Activated CD8-positive, alpha-beta memory T cell treated with anti-CD3 and anti-CD28 coated beads, Interleukin-2, amount 50 U/mL, for 4 hours (primary cell): ENCODE measurements at regions not wholly inside any gene's neighbourhood (a gene's known extent, or its start where the extent isn't known, plus 50 kb on each side); places are given as distances from the start of the nearest gene placed in this dataset.
"Not testable (repeated sequence)": the region's sequence is repeated elsewhere in the genome, so short reads cannot be mapped to it uniquely, and the experiment has no call there.

Experiments
- DNase-seq: peaks from one replicate; pipeline ENCODE4 v3.0.0-alpha.2; 2020

GRCh38 chr1:121054928-121055327, 129.2 kb downstream of the FAM72B start:
- not testable (repeated sequence) for DNase-seq

DNA sequence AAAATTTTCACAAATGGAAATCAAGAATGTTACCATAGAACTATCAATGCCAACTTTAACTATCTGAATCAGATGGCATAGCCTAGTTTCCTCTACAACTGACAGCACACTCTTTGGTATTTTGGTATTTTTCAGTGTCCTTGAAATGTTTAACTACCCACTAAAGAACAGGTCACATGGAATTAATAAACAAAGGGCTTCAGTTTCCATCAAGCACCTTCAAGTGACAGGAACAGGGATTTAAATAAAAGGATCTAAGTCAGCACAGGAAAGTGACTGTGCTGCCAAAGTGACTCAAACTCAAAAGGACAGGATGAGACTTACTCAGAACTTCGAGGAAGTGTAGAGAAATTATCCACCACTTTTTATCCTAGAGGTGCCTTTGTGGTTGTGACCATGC, 117.2 kb downstream of the FAM72B start:
- not testable (repeated sequence) for DNase-seq

- DNase-seq, result not testable (repeated sequence)
Observed at GRCh38 chr1:121068738-121069499, 115.2 kb downstream of the FAM72B start.

DNA sequence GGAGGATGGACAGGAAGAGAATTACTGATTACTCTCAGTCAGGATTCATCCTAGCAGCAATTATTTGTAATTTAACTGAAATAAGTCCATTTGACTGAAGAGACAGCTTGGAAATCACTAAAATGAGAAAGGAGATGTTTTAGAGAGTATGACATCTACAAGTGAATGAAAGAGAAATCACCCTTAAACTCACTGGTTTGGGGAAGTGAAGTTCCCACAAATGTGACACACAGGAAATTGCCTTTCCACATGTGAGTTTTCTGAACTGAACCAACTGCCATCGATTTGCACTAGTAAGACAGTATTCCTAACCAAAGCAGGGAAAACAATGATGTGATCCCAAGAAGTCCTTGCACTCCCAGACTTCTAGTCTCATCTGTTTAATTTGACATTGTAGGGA, 110.3 kb downstream of the FAM72B start:
- DNase-seq, result not testable (repeated sequence)

GRCh38 chr1:121075254-121075805, 108.8 kb downstream of the FAM72B start:
- not testable (repeated sequence) for DNase-seq

DNA sequence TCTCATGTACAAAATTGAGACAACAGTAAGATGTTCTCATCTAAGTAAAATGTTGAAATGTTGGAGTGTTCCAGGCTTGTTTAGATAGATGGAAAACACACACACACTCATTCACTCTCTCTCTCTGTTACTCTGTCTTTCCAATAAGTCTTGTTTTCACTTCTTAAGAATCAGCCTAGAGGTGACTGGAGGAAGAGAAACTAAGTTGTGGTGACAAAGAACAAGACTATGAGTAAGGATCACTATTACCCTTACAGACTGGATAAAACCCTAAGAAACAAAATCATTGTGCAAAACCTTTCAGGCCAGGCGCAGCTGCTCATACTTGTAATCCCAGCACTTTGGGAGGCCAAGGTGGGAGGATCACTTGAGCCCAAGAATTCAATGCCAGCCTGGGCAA, 107.5 kb downstream of the FAM72B start:
- not testable (repeated sequence) for DNase-seq

DNA sequence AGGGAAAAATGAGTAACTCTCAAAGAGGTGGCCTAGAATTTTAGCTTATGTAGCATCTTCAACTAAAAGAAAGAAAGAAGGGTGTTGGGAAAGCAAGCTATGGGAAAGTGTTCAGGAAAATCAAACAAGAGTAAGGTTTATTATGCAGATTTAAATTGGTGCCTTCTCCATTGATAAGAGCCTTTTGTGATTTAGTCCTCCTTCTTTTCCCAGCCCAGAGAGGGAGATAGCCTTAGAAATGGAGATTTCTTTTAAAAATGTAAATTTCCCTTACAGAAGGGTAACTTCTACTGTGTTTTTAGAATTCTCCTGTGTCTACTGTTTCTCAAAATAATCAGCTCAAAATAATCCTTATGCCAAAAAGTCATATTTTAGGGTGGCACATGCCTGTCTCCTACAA, 104.5 kb downstream of the FAM72B start:
- DNase-seq, result not testable (repeated sequence)

DNA sequence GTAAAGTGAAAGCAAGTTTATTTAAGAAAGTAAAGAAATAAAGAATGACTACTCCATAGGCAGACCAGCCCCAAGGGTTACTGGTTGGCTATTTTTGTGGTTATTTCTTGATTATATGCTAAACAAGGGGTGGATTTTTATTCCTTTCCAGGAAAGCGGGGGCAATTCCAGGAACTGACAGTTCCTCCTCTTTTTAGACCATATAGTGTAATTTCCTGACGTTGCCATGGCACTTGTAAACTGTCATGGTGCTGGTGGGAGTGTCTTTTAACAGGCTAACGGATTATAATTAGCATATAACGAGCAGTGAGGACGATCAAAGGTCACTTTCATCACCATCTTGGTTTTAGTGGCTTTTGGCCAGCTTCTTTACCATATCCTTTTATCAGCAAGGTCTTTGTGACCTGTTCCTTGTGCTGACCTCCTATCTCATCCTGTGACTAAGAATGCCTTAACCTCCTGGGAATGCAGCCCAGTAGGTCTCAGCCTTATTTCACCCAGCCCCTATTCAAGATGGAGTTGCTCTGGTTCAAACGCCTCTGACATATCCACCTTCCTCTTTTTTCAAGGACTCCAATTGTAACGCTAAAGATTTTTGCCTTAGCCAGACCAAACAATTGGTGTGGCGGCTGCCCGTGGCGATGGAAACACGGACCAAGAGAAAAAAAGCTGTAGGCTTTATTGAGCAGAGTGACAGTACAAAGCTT, 103.8 kb downstream of the FAM72B start:
- not testable (repeated sequence) for DNase-seq

GRCh38 chr1:121080904-121081264, 103.3 kb downstream of the FAM72B start:
- not testable (repeated sequence) for DNase-seq

- not testable (repeated sequence) for DNase-seq
Observed at GRCh38 chr1:121081625-121082199, 102.4 kb downstream of the FAM72B start.

GRCh38 chr1:121082995-121083394, 101.1 kb downstream of the FAM72B start:
- DNase-seq, result not testable (repeated sequence)

GRCh38 chr1:121086249-121086648, 97.9 kb downstream of the FAM72B start:
- not testable (repeated sequence) for DNase-seq

DNA sequence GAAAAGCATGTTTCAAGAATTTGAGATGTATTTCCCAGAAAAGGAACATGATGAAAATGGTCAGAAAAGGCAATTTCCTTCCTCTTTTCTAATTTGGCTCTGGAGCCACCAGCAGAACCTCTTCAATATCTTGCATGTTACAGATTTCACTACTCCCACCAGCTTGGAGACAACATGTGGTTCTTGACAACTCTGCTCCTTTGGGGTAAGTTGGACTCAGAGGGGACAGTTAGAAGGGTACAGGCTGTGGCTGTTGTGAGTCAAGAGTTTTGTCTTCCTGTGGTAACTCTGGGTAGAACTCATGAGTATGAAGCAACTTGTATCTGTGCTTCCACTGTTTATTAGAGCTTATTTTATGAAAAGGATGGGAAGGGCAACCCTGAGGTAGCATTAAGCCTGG, 96.9 kb downstream of the FAM72B start:
- DNase-seq, result not testable (repeated sequence)

DNA sequence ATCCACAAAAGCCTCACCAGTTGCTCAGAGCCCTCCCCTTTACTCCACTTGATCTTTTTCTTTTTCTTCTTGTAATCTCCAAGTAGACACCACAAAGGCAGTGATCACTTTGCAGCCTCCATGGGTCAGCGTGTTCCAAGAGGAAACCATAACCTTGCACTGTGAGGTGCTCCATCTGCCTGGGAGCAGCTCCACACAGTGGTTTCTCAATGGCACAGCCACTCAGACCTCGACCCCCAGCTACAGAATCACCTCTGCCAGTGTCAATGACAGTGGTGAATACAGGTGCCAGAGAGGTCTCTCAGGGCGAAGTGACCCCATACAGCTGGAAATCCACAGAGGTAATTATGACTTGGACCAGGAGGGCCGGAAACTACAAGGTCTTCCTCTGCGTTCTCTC, 95.6 kb downstream of the FAM72B start:
- not testable (repeated sequence) for DNase-seq

DNA sequence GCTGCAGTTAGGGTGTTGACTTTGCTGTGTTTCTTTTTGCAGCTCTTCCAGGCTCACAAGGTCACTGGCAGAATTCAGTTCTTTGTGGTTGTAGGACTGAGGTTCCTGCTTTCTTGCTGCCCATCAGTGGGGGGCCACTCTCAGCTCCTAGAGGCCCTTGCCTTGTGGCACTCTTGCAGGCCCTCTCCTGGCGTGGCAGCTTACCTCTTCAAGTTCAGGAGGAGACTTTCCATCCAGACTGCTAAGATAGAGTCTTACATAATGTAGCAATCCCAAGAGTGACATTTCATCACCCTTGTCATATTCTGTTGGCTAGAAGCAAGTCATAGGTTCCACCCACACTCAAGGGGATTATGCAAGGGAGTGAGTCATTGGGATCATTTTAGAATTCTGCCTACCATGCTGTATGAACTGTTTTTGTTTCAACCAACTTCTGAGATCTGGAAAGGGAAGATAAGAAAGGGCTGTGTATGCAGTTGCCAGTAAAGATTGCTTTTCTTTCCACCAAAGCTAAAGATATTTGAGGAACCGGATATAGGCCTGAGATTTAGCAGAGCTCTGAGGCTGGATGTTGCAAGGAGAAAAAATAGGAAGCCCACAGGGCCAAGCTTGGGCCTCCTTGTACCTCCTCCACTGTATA, 91.7 kb downstream of the FAM72B start:
- not testable (repeated sequence) for DNase-seq

GRCh38 chr1:121095014-121095413, 89.1 kb downstream of the FAM72B start:
- not testable (repeated sequence) for DNase-seq

DNA sequence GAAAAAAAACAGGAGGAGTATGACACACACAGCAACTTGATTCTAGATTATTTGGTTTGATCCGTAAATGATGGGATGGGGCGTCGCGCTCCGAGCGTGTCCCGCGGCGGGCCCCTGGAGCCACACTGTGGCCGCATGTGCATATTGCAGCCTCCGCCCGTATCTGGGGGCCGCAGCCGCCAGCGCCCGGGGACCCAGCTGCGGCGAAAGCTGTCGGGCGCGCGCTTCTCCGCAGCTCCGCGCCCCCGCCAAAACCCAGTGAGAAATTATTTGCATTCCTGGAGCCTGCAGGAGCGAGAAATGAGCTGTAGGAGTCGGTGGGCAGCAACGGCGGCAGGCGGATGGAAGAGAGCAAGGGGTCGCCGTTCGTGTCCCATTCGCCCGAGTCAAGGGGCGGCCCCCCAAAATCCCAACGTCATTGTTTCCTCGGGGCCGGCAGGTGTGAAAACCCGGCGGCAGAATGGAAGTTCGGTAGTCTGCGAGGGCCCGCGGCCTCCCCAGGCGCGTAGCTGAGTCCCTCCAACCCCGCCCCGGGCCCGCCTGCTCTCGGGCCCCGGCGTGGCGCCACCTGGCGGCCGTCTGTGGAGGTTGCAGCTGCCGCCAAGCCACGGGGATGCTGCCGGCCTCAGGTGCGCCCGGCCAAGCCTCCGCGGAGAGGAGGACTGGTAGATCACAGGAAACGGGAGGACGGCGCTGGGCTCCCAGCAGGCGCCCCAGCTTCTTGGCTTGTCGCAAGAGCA, 86.8 kb downstream of the FAM72B start:
- DNase-seq, result peak; percentile 84

DNA sequence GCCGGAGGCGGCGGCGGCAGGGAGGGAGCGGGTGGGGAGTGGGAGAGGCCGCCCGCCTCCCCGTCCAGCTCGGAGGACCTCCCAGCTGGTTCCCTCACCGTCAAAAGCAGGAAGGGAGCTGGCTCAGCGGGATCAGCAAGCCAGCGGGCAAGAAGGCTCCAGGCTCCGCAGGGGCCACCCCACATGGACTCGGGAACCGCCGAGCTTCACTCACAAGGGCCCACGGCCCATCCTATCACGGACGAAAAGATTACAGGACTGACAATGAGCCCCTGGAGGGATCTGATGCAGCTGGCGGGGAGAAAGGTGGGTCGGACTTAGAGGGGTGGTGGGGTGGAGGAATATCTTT, 86.3 kb downstream of the FAM72B start:
- DNase-seq, result not testable (repeated sequence)

- not testable (repeated sequence) for DNase-seq
Observed at GRCh38 chr1:121109025-121109424, 75.1 kb downstream of the FAM72B start.

DNA sequence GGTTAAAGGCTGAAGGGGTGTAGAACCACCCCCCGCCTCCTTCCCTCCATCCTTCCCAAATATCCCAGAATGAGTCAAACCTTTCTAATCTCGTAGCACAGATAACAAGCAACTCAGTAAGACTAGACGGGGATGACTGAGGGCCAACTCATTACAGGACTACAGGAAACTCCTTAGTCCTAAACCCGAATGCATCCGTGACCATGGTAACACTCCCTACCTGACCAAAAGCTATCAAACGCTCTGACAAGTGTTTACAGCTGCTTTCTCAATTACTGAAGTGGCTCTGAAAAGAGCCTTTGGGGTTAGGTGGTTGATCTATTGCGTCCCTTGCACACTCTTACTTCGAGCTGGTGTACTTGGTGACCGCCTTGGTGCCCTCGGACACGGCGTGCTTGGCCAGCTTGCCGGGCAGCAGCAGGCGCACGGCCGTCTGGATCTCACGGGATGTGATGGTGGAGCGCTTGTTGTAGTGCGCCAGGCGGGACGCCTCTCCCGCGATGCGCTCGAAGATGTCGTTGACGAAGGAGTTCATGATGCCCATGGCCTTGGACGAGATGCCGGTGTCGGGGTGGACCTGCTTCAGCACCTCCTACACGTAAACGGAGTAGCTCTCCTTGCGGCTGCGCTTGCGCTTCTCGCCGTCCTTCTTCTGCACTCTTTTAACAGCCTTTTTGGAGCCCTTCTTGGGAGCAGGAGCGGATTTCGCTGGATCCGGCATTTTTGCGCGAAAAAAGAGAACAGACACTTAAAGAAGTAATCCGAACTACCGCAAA, 67.4 kb downstream of the FAM72B start:
- DNase-seq, result not testable (repeated sequence)

GRCh38 chr1:121117298-121117611, 66.9 kb downstream of the FAM72B start:
- DNase-seq, result not testable (repeated sequence)
